NCI-H1048 (cell line): ENCODE measurements at regions not wholly inside any gene's neighbourhood (a gene's known extent, or its start where the extent isn't known, plus 50 kb on each side); places are given as distances from the start of the nearest gene placed in this dataset.

Experiments used
- DNase-seq: peaks from one replicate; lab custom pipeline; 2025; lab: John Stamatoyannopoulos, UW

DNA sequence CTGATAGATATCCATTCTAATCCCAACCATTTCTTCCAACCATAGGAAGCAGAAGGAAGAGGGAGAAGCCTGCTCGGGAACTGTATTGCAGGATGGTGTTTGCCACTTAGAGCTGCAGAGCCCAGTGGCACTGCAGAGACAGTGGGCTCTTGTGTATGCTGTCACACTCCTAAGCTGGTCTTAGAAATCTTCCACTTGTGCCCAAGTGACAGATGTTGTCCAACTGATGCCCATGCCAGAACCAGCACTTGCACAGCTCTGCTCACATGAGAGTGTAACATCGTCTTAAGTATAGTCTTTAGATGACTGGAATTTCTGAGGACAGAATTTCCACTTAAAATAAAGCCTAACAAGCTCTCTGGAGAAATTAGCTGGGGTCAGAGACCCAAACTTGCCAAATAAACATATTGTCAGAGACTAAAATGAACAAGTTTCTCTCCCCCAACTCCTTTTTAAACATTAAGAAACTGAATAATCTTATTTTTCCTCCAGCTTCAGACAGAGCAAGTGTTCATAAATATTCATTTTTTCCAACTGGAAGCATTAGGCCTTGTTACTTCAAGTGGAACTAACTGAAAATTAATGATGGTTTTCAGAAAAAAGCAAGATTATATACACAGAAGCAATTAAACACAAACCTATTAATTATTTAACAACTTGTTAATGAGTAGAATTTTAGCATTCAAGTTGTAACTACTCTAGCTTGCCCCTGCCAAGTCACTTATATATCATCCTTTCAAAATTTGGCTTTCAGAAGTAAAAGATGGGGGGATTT is 577.3 kb downstream of the AJAP1 start:
- no peak for DNase-seq

DNA sequence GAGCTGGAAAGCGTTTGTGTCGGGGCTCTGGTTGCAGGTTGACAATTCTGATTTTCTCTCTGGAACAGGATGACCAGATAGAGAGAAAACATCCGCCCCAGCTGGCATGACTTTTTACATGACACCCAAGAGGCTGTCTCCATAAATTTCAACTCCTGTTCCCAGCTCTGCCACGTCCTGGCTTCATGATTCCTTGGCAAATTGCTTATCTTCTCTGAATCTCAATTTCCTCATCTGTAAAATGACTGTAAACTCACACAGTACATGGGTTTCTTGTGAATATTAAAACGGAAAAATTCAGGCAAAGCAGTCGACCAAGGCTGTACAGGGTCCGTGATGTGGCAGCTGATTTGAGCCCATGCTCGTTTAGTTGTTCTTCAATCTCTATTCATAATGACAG is 572.7 kb downstream of the AJAP1 start:
- DNase-seq = no peak

DNA sequence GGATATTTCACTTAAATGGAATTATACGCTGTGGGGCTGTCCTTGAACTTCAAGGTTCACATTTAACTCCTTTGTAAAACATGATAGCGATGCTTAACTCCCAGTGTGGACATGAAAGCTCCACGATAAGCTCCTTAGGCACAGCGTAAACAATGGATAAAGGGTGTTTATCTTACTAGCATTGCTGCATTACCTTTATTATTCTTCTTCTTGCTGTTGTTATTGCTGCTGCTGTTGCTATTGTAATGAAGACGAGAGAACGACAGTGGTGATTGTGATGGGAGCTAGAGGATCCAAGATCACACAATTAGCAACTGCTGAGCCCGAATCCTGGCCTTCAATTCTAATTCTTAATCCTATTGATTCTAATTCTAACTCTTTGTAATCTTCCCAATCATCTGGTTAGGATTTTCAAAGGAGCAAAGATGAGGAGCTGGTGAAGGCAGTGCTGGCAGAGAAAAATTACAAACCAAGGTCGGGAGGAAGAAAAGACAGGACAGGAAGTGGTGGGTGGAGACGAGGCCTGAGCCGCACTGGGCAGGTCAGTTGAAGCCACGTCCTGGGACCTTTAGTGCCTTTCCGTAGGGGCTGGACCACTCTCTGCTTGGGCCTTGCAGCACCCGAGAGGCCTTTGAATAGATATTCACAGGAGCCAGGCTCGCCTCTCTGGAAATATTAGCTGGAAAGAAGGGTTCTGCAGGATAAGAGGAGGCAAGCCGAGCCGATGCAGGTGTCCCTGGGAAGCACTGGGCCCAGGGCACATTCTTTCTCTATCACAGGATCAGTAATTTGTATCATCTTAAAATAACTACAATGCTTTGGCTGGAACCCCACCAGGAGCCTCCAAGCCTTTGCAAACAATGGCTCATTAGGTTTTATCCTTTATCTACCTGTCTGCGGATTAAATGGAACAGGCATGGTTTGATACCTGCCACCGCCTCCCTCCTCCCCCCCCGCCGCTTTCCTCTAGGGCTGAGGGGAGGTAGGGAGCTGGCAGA is 571.6 kb downstream of the AJAP1 start:
- no peak for DNase-seq

DNA sequence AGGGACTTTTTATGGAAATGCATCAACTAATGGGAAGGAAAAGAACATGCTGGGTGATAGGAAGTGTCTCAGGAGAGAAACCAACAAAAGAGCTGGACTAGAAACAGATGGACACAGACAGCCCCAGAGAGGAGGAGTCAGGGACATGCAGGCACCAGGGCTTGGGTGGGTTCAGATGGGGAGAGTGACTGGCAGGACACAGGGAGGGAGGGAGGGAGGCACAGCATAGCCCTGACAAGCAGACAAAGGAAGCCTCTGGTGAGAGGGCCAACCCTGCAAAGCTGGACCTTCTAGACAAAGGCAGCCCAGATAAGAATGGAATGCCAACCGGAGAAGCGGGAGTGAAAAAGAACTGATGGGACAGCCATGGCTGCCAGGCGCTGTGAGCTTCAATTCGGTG is 568.8 kb downstream of the AJAP1 start:
- DNase-seq = no peak

DNA sequence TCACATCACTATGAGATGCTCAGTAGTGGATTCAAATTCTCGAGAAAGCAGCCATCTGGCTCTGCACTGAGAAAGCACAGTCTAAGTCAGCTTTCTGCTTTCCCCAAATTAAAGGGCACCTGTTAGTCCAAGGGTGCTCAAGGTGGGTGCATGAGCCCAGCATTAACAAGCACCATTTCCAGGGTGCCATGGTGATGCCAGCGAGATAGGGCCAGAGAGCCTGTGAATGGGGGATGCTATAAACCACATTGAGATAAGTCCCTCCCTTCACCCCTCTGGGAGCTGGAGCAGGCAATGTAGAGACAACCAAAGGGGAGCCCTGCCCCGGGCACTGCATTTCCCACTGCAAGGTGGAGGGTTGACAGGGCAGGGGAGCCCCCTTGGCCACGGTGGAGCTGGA is 568.2 kb downstream of the AJAP1 start:
- DNase-seq = no peak

DNA sequence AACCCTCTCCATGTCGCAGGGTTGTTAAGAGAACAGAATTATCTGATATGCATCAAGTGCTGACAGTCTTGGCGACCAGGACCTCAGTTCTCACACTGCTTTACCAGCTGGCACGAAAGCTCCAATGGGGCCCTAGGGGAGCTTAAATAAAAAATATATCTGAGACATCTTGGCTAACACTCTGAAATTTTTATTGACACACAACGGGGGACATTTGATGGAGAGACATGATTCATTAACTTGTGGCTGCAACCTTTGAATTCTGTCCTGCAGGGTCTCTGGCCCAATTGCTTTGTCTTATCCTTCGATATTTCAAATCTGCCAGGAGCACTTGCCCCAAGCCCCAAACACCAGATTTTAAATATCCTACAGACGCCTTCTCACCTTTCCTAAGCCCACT is 567.0 kb downstream of the AJAP1 start:
- DNase-seq = no peak

DNA sequence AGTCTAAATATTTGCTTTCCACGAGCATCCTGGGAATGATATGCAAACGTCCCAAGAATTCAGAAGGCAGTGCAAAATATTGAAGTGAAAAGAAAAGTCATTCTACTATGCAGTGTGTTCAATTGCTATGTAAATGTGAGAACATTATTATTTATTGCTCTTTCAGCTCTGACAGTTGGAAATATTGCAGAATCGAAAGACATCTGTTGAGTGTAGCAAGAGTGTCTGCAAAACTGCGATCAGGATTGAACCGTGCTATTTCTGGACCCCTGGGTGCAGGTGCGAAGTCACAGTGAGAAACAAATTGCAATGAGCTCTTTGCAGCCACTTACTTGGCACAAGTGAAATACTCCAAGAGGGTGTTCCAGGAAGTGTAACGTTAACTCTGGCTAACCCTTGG is 566.4 kb downstream of the AJAP1 start:
- no peak for DNase-seq

DNA sequence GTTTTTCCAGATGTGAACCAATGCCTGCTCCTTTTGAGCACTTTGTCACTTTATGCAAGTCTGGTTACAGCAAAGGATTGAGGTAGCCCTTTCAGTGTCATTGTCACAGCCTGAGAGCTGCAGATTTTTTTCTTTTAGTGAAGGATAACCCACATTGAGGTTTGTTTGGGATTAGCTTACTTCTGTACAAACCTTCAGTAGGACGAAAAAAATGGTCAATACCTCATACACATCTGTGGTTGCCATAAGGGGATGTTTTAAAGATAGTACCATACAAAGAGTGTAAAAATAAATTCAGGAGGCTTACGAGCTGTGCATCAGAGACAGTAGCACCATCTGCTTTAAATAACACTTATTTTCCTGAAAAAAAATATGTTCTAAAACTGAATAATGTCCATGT is 566.0 kb downstream of the AJAP1 start:
- no peak for DNase-seq

DNA sequence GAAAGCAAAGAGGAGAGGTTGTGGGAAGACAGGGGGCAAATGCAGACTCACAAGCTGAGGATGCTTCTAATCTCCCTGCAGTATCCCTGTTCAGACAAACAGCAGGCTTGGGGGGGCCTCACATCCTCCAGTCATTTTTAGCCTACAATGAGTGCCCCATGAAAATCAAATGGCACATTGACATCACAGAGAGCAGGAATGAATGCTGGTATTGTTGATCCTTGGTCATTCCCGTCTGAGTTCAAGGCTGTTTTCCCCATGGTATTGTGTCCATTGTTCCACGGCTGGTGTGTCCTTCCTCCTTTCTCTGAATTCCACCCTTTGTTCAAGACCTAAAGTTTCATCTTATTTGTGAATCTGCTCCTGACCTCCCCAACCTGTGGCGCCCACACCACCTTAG is 545.6 kb downstream of the AJAP1 start:
- no peak for DNase-seq

DNA sequence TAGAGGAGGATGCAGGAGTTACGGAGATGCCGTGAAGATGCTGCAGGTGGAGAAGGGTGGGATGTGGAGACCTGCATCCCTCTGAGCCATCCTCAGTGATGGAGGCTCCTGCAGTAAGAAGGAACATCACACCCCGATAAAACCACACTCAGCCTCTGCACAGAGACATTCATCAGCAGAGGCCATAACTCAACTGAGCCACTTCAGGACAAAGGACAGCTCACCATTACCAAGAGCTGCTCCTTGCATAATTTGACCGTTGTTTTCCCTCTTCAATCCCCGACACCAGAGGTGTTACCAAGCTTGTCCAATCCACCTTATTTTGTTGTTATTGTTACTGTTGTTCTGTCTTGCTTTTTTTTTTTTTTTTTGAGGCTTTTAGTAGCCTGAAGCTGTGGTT is 543.9 kb downstream of the AJAP1 start:
- no peak for DNase-seq

DNA sequence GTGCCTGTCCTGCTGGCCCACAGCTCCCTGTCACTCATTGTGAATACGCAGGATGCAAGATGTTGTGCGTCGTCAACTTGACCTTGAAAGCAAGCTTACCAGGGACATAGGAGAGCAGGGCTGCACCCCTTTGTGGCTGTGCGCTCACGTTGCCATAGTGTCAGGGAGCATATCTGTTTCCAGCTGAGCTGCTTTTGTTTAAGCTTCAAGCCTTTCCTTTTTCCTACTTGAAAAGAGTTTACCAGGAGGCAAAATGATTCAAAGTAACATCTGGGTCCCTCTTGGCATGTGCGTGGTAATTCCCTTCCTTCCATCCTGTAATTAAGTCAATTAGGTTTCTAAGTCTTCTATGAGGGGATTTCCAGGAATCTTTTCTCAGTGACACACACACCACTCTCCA is 537.1 kb downstream of the AJAP1 start:
- no peak for DNase-seq

DNA sequence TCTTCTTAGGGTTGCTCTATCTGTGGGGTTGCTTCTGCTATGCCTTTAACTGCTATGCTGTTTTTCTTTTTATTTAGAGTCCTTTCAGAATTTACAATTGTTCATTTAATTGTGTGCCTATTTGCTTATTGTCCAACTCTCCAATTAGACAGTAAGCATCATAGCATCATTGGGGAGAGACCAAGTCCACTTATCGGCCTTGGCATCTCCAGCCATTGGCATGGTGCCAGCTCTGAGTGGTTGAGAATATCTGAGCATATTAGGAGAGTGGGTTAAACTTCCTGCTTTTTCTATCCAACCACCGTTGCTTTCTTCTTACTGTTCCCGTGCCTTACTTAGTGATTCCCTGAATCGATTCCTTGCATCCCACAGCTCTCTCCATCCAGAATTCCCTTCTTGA is 535.0 kb downstream of the AJAP1 start:
- DNase-seq = no peak

DNA sequence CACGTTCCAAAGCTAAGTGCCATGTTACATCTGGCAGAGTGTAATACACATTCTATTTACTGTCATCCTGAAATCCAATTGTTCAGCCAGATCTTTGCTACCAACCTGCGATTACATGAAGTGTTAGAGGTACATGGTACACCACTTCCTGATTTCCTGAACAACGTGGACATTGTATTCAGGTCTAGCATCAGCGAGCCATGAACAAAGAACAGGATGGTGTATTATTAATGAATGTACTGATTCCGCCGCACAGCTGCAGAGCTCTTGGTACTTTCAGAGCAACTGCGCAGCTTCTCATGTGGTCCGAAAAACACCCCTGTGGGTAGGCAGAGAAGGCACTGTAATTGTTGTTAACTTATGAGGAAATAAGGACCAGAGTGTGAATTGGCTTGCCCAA is 511.4 kb downstream of the AJAP1 start:
- no peak for DNase-seq

DNA sequence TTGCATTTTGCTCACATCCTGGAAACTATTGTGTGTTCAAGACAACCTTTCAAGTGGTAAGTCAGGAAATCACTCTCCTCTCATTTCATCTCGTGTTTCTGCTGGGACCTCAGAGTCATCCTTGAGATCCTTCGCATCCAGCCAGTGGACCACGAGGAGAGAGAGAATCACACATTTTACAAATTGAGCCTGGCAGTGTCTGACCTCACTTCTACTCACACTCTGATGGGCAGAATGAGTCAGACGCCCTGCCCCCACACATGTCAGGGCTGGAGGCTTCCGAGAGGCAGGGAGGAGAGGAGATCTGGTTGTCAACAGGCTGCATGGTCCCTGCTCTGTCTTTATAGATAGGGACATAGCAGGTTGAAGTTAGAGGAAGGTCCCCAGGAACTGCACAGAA is 509.7 kb downstream of the AJAP1 start:
- DNase-seq = no peak

DNA sequence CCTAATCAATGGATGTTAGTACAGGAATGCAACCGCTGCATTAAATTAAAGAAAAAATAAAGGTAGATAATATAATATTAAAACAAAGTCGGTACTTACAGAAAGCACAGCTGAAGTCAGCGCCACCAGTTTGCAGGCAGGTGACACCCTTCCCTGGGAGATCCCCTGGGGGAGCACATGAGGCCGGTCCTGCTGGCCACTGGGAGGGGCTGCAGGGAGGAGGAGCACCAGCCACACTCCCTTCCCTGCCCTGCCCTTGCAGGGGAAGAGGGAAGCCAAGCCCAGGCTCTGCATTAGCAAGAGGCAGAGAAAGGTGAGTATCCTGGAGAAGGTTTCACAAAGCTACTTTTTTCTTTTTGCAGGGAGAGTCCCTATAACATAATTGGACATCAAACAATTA is 507.0 kb downstream of the AJAP1 start:
- no peak for DNase-seq

DNA sequence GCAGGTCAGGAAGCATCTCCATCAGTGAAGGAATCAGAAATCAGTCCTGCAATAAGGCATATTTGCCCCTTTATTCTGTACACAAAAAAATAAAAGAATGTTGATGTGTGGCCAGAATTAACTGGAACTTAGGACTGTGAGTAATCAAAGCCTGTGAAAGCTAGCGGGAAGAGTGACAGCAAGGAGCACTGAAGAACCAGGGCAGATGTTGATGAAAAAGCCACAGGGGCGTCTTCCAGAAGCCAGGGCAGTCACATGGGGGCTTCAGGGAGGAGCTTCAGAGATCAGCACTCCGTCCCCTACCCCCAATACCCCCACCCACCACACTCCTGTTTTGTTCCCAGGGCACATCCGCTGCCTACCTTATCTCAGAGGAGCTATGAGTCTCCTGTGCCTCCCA is 502.8 kb downstream of the AJAP1 start:
- no peak for DNase-seq

DNA sequence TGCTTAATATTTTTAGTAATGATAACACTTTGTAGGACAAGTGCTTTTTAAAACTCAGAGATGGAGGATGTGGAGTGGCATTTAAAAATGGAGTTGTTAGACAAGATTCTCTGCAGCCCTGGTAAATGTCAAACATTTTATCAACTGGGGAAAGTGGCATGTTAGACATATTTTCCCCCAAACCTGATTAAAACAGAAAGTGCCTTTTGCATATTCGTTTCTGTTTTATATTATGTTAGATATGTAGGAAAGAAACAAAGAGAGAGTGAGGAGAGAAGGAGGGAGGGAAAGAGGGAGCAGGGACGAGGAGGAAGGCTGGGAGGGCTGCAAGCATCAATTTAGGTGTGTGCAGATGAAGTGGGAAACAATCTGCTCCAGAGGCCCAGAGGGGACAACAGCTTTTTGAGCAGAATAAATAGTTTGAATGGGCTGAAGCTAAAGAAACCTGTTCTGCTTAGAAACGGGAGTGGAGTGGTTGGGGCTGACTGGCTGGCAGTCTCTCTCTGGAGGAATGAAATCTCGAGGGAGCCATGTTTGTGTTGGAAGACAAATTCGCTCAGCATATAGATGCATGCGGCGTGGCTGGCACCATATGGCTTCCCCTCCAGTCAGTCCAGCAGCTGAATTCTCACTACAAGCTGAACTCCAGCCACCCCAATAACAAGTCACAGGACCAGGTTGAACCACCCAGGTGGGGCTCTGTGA is 502.2 kb downstream of the AJAP1 start:
- no peak for DNase-seq

DNA sequence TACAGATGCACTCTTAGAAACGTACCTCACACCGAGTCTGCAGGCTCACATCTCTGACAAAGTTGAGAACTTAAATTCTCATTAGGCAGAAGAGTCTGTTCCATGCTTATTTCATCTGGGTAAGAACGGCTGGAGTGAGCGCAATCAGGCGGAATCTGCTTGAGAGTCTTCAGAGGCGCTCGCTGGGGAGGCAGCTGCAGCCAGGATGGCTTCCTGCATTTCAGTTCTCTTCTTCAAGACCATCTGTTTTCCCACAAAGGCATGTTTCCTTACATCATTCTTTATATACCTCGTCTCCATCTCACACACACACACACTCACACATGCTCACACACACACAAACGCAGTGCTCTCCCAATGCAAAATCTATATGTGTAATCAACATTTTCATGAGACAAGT is 497.1 kb downstream of the AJAP1 start:
- DNase-seq = no peak

DNA sequence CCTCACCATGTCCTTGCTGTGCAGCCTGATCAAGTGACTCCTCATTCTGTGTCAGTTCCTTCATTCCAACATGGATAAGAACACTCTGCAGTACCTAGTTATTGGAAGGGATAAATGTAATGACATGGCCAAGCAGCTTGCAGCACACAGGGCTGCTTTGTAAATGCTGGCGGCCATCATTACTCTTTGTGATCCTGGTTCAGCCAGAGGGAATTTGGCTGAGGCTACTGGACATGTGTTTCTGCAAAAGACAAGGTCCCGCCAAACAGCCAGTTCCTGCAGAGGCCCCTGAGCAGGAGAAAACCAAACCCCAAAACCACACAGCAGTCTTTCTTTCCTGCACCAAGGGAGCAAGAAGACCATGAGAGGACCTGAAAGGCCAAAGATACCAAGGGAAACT is 495.8 kb downstream of the AJAP1 start:
- DNase-seq = no peak

DNA sequence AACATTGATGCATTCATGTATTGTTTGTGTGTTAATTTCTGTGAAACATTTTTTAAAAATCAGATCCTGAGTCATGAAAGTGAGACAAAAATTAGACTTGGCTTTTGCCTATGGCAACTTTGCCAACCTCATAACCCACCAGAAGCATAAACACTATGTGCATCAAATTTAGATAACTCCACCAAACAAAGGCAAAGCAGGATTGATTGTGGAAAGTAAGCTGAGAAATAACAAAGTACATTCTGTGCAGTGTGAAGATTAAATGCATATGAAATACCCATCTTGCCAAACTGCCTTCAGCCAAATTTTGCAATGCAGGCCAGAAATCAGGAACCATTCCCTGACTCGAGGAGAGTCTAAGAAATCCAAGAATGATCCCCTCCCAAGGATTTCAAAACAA is 493.4 kb downstream of the AJAP1 start:
- DNase-seq = no peak

DNA sequence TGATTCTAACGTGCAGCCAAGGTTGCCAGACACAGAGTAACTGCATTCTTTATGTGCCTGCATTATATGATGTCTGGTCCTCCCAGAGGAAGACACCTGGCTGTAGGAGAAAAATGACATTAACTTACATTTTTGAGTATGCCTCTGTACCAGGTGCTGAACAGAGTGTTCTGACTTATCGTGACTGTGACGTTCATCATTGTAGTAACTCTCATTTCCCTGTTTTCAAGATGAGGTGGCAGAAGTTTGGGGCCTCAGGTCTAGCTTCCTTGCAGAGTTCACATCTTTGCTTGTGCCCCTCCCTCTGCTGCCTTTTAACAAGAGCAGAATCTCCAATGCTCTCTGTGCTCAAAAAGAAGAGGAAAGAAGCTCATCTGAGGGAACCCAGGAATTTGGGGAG is 488.0 kb downstream of the AJAP1 start:
- no peak for DNase-seq

DNA sequence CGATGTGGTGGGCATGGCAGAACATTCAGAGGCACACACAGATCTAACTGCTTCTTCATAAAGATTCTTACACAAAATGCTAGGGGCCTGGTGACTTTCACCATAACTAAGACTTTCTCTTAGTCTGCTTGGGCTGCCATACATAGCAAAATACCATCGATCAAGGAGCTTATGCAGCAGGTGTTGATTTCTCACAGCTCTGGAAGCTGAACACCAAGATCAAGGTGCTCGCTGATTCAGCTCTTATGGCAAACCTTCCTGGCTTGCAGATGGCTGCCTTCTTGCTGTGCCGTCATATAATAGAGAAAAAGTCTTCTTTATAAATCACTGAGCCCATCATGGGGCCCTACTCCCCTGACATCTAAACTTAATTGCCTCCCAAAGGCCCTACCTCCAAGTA is 487.3 kb downstream of the AJAP1 start:
- no peak for DNase-seq

DNA sequence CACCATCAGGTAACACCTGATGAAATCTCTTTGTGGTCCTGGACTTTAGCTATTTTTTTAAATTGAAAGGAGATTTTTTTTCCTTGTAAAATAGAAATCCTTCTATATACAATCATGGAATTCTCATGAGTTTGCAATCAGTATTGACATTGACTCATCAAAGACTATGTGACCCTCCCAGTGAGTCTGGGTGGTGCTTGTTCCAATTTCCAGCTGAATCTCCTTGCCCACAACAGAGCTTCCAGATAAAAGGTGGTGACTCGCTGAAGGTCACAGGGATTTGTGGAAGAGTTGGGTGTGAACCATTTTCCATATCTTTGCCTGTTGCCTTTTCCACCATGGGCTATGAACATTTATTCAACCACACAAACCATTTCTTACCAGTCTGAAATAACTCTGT is 486.6 kb downstream of the AJAP1 start:
- no peak for DNase-seq
